ENCODE measurements at regions not wholly inside any gene's neighbourhood (a gene's known extent, or its start where the extent isn't known, plus 50 kb on each side); places are given as distances from the start of the nearest gene placed in this dataset.

DNA sequence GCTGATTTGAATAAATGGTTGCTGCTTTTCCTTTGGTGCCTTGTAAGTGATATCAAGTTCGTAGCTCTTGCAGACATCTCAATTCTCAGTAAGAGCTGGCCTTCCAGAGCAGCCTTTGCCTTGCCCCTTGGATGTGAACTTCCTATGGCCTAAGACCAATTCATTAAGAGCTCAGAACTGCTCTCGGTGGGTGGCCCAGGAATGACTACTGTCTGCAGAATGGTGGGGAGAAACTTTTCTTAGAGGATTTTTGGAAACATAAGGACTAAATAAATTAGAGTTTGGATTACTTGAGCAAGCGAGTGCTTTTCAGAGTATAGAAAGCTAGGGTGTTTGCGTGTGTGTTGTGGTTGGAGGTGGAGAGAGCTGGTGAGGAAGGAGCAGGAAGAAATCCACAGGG, 306.4 kb upstream of the TBX3 start:
- TF ChIP-seq EZH2 (IDR thresholded peaks at IDR 0.05; ENCODE audit: low read depth, low read length, severe bottlenecking) (no peak), YY1 (IDR thresholded peaks at IDR 0.05; ENCODE audit: low read depth, low read length) (no peak), SIN3A (conservative IDR thresholded peaks at IDR 0.05 in 1 of 2, IDR thresholded peaks at IDR 0.05 in 1 of 2; ENCODE audit: low read depth in 1 of 2, low read length in 2 of 2) (no peak), CBX5 (IDR thresholded peaks at IDR 0.05; ENCODE audit: low read depth, low read length) (no peak), POLR2AphosphoS5 (IDR thresholded peaks at IDR 0.05; ENCODE audit: low read depth, low read length) (no peak), EP300 (IDR thresholded peaks at IDR 0.05; ENCODE audit: borderline replicate concordance in 1 of 2, low read depth in 2 of 2, low read length in 2 of 2) (no peak), SIX5 (IDR thresholded peaks at IDR 0.05; ENCODE audit: low read depth, low read length) (no peak), ASH2L (IDR thresholded peaks at IDR 0.05; ENCODE audit: low read length) (no peak), RFX5 (IDR thresholded peaks at IDR 0.05; ENCODE audit: borderline replicate concordance, low read depth, low read length) (no peak)
- TF ChIP-seq, protein P1, sequence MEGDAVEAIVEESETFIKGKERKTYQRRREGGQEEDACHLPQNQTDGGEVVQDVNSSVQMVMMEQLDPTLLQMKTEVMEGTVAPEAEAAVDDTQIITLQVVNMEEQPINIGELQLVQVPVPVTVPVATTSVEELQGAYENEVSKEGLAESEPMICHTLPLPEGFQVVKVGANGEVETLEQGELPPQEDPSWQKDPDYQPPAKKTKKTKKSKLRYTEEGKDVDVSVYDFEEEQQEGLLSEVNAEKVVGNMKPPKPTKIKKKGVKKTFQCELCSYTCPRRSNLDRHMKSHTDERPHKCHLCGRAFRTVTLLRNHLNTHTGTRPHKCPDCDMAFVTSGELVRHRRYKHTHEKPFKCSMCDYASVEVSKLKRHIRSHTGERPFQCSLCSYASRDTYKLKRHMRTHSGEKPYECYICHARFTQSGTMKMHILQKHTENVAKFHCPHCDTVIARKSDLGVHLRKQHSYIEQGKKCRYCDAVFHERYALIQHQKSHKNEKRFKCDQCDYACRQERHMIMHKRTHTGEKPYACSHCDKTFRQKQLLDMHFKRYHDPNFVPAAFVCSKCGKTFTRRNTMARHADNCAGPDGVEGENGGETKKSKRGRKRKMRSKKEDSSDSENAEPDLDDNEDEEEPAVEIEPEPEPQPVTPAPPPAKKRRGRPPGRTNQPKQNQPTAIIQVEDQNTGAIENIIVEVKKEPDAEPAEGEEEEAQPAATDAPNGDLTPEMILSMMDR (IDR thresholded peaks at IDR 0.05; ENCODE audit: control extremely low read depth in 1 of 3, insufficient read depth in 1 of 3, low read depth in 1 of 3, low read length in 3 of 3) = no peak

Measured in H1 (cell line).